ENCODE measurements at regions not wholly inside any gene's neighbourhood (a gene's known extent, or its start where the extent isn't known, plus 50 kb on each side); places are given as distances from the start of the nearest gene placed in this dataset.
"Not testable (repeated sequence)": the region's sequence is repeated elsewhere in the genome, so short reads cannot be mapped to it uniquely, and the experiment has no call there.

GRCh38 chrX:13216139-13216538, 103.7 kb downstream of the ATXN3L start:
- H3K9me3 ChIP-seq (ENCODE audit: insufficient read depth, low read length), result no peaks in the 10 kb centered on the region
- H3K79me2 ChIP-seq (ENCODE audit: low read length), result no peaks in the 10 kb centered on the region
- H3K27me3 ChIP-seq (ENCODE audit: low read depth, low read length), result no peaks in the 10 kb centered on the region
- H3K4me3 ChIP-seq (ENCODE audit: low read length), result no peak overlapping the region
- no peak overlapping the region for H3K9ac ChIP-seq (ENCODE audit: low read length)
- no peaks in the 10 kb centered on the region for H4K20me1 ChIP-seq (ENCODE audit: insufficient read depth, low read length)
- no peak overlapping the region for H3K27ac ChIP-seq (ENCODE audit: low read length)
- no peak for TF ChIP-seq EZH2phosphoT487 (IDR thresholded peaks at IDR 0.05; ENCODE audit: low read depth)
- TF ChIP-seq CTCF (IDR thresholded peaks at IDR 0.05; ENCODE audit: low read depth, low read length), result no peak
- H3K4me1 ChIP-seq (ENCODE audit: low read length), result peaks cover 10% of the 10 kb centered on the region
- H2AFZ ChIP-seq (ENCODE audit: low read depth, low read length), result no peak overlapping the region
- no peak overlapping the region for H3K4me2 ChIP-seq (ENCODE audit: low read length)
- no peaks in the 10 kb centered on the region for H3K36me3 ChIP-seq (replicated peaks; ENCODE audit: low read depth, low read length)

GRCh38 chrX:13215729-13216128, 104.1 kb downstream of the ATXN3L start:
- no peaks in the 10 kb centered on the region for H3K36me3 ChIP-seq (replicated peaks; ENCODE audit: low read depth, low read length)
- H2AFZ ChIP-seq (ENCODE audit: low read depth, low read length), result no peak overlapping the region
- H3K4me1 ChIP-seq (ENCODE audit: low read length), result peaks cover 6% of the 10 kb centered on the region
- no peak overlapping the region for H3K4me2 ChIP-seq (ENCODE audit: low read length)
- H4K20me1 ChIP-seq (ENCODE audit: insufficient read depth, low read length), result no peaks in the 10 kb centered on the region
- TF ChIP-seq CTCF (IDR thresholded peaks at IDR 0.05; ENCODE audit: low read depth, low read length) (no peak), EZH2phosphoT487 (IDR thresholded peaks at IDR 0.05; ENCODE audit: low read depth) (no peak)
- H3K27me3 ChIP-seq (ENCODE audit: low read depth, low read length), result no peaks in the 10 kb centered on the region
- H3K79me2 ChIP-seq (ENCODE audit: low read length), result no peaks in the 10 kb centered on the region
- no peak overlapping the region for H3K9ac ChIP-seq (ENCODE audit: low read length)
- H3K27ac ChIP-seq (ENCODE audit: low read length), result no peak overlapping the region
- no peaks in the 10 kb centered on the region for H3K9me3 ChIP-seq (ENCODE audit: insufficient read depth, low read length)
- H3K4me3 ChIP-seq (ENCODE audit: low read length), result no peak overlapping the region

GRCh38 chrX:13212191-13212651, 107.6 kb downstream of the ATXN3L start:
- TF ChIP-seq CTCF (IDR thresholded peaks at IDR 0.05; ENCODE audit: low read depth, low read length), result no peak
- TF ChIP-seq EZH2phosphoT487 (IDR thresholded peaks at IDR 0.05; ENCODE audit: low read depth), result no peak
- Histone ChIP-seq H3K4me1 (ENCODE audit: low read length) (no peaks in the 10 kb centered on the region), H3K36me3 (replicated peaks; ENCODE audit: low read depth, low read length) (no peaks in the 10 kb centered on the region), H2AFZ (ENCODE audit: low read depth, low read length) (no peak overlapping the region), H4K20me1 (ENCODE audit: insufficient read depth, low read length) (no peaks in the 10 kb centered on the region), H3K9me3 (ENCODE audit: insufficient read depth, low read length) (no peaks in the 10 kb centered on the region), H3K27me3 (ENCODE audit: low read depth, low read length) (no peaks in the 10 kb centered on the region), H3K4me3 (ENCODE audit: low read length) (no peak overlapping the region), H3K79me2 (ENCODE audit: low read length) (no peaks in the 10 kb centered on the region), H3K9ac (ENCODE audit: low read length) (no peak overlapping the region), H3K27ac (ENCODE audit: low read length) (no peak overlapping the region), H3K4me2 (ENCODE audit: low read length) (no peak overlapping the region)

DNA sequence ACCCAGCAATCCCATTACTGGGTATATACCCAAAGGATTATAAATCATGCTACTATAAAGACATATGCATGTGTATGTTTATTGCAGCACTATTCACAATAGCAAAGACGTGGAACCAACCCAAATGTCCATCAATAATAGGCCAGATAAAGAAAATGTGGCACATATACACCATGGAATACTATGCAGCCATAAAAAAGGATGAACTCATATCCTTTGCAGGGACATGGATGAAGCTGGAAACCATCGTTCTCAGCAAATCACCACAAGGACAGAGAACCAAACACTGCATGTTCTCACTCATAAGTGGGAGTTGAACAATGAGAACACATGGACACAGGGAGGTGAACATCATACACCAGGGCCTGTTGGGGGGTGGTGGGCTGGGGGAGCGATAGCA, 109.7 kb downstream of the ATXN3L start:
- not testable (repeated sequence) for H2AFZ ChIP-seq (ENCODE audit: low read depth, low read length); H3K4me1 ChIP-seq (ENCODE audit: low read length); H3K27ac ChIP-seq (ENCODE audit: low read length); H3K27me3 ChIP-seq (ENCODE audit: low read depth, low read length); H3K4me2 ChIP-seq (ENCODE audit: low read length); H3K79me2 ChIP-seq (ENCODE audit: low read length); H3K4me3 ChIP-seq (ENCODE audit: low read length); H3K9ac ChIP-seq (ENCODE audit: low read length); H4K20me1 ChIP-seq (ENCODE audit: insufficient read depth, low read length); H3K36me3 ChIP-seq (replicated peaks; ENCODE audit: low read depth, low read length); H3K9me3 ChIP-seq (ENCODE audit: insufficient read depth, low read length)

GRCh38 chrX:13209704-13210103, 110.1 kb downstream of the ATXN3L start:
- H3K79me2 ChIP-seq (ENCODE audit: low read length); H3K9ac ChIP-seq (ENCODE audit: low read length); H2AFZ ChIP-seq (ENCODE audit: low read depth, low read length); H3K27me3 ChIP-seq (ENCODE audit: low read depth, low read length); H3K4me3 ChIP-seq (ENCODE audit: low read length); H3K4me2 ChIP-seq (ENCODE audit: low read length); H4K20me1 ChIP-seq (ENCODE audit: insufficient read depth, low read length); H3K9me3 ChIP-seq (ENCODE audit: insufficient read depth, low read length); H3K36me3 ChIP-seq (replicated peaks; ENCODE audit: low read depth, low read length); H3K27ac ChIP-seq (ENCODE audit: low read length); H3K4me1 ChIP-seq (ENCODE audit: low read length): not testable (repeated sequence)
